Neural progenitor cell (in vitro differentiated cells): ENCODE measurements at regions not wholly inside any gene's neighbourhood (a gene's known extent, or its start where the extent isn't known, plus 50 kb on each side); places are given as distances from the start of the nearest gene placed in this dataset.

ENCODE experiments used
- DNase-seq: peaks from one replicate; pipeline ENCODE4 v3.0.0-alpha.2; 2016; ENCODE audit warnings: low spot score
- H2AFZ ChIP-seq: fragments of 200-600 bp; sonication (generic); replicated peaks from 2 replicates; pipeline ENCODE4 v1.6.1; 2016; ENCODE audit warnings: antibody characterized with exemption
- H3F3A ChIP-seq: fragments of 200-600 bp; sonication (generic); 2 replicates; pipeline ENCODE4 v1.6.1; 2016; ENCODE audit warnings: antibody characterized with exemption, low read depth
- H3K27ac ChIP-seq: fragments of 200-600 bp; sonication (generic); 2 replicates; pipeline ENCODE4 v1.5.1; 2016; ENCODE audit warnings: mild to moderate bottlenecking
- H3K27me3 ChIP-seq: fragments of 200-600 bp; sonication (generic); 2 replicates; pipeline ENCODE4 v1.6.1; 2016; ENCODE audit warnings: mild to moderate bottlenecking, moderate library complexity
- H3K36me3 ChIP-seq: fragments of 200-600 bp; sonication (generic); 2 replicates; pipeline ENCODE4 v1.5.1; 2016
- H3K4me1 ChIP-seq: fragments of 200-600 bp; sonication (generic); 2 replicates; pipeline ENCODE4 v1.6.1; 2016; ENCODE audit warnings: mixed run types
- H3K4me2 ChIP-seq: fragments of 200-600 bp; sonication (generic); 2 replicates; pipeline ENCODE4 v1.6.1; 2016
- H3K4me3 ChIP-seq: fragments of 200-600 bp; sonication (generic); 2 replicates; pipeline ENCODE4 v1.5.1; 2016
- H3K79me2 ChIP-seq: fragments of 200-600 bp; sonication (generic); 2 replicates; pipeline ENCODE4 v1.6.1; 2016; ENCODE audit warnings: low read depth
- H3K9ac ChIP-seq: fragments of 200-600 bp; sonication (generic); 2 replicates; pipeline ENCODE4 v1.6.1; 2016
- H3K9me3 ChIP-seq: fragments of 200-600 bp; sonication (generic); 2 replicates; pipeline ENCODE4 v1.5.1; 2016; ENCODE audit warnings: low read depth
- H4K20me1 ChIP-seq: fragments of 200-600 bp; sonication (generic); 2 replicates; pipeline ENCODE4 v1.6.1; 2016; ENCODE audit warnings: low read depth
- H3K27ac Mint-ChIP-seq: 3 replicates; pipeline ENCODE4 v1.8.0; 2021; ENCODE audit warnings: mixed read lengths
- H3K27me3 Mint-ChIP-seq: 2 replicates; pipeline ENCODE4 v1.8.0; 2022; ENCODE audit warnings: low read depth, mild to moderate bottlenecking, inconsistent platforms, moderate library complexity, mixed read lengths; ENCODE audit not compliant: insufficient read depth
- H3K36me3 Mint-ChIP-seq: 3 replicates; pipeline ENCODE4 v1.8.0; 2021; ENCODE audit warnings: mixed read lengths
- H3K4me1 Mint-ChIP-seq: 3 replicates; pipeline ENCODE4 v1.8.0; 2021; ENCODE audit warnings: mixed read lengths
- H3K4me3 Mint-ChIP-seq: 3 replicates; pipeline ENCODE4 v1.8.0; 2021; ENCODE audit warnings: mild to moderate bottlenecking, moderate library complexity, mixed read lengths
- H3K9me3 Mint-ChIP-seq: 3 replicates; pipeline ENCODE4 v1.8.0; 2020; ENCODE audit warnings: mixed read lengths
- CTCF ChIP-seq: fragments of 200-600 bp; sonication (generic); IDR thresholded peaks from 2 replicates; pipeline ENCODE4 v1.5.1; 2017; ENCODE audit warnings: antibody characterized with exemption, mild to moderate bottlenecking
- EZH2 ChIP-seq: fragments of 200-600 bp; sonication (generic); IDR thresholded peaks from 2 replicates; pipeline ENCODE4 v1.6.1; 2017; ENCODE audit warnings: antibody characterized with exemption, mild to moderate bottlenecking, moderate library complexity
- EZH2phosphoT487 ChIP-seq: fragments of 200-600 bp; sonication (generic); IDR thresholded peaks from 2 replicates; pipeline ENCODE4 v1.6.1; 2017; ENCODE audit warnings: antibody characterized with exemption

- Histone ChIP-seq H3K4me1 (no peaks in the 10 kb centered on the region), H3K9ac (no peak overlapping the region), H3F3A (no peaks in the 10 kb centered on the region), H4K20me1 (no peaks in the 10 kb centered on the region), H3K36me3 (no peaks in the 10 kb centered on the region), H2AFZ (no peak overlapping the region), H3K4me2 (no peak overlapping the region), H3K27me3 (no peaks in the 10 kb centered on the region), H3K27ac (no peak overlapping the region), H3K79me2 (no peaks in the 10 kb centered on the region), H3K4me3 (no peak overlapping the region), H3K9me3 (no peaks in the 10 kb centered on the region)
- Mint-ChIP-seq H3K27me3 (no peaks in the 10 kb centered on the region), H3K4me1 (peaks cover 3% of the 10 kb centered on the region), H3K4me3 (no peak overlapping the region), H3K36me3 (no peaks in the 10 kb centered on the region), H3K27ac (no peak overlapping the region), H3K9me3 (no peaks in the 10 kb centered on the region)
- DNase-seq: no peak
- no peak for TF ChIP-seq CTCF
- no peak for TF ChIP-seq EZH2
- TF ChIP-seq EZH2phosphoT487: no peak
Measured at GRCh38 chr18:2035056-2035455, 536.2 kb downstream of the METTL4 start.

DNA sequence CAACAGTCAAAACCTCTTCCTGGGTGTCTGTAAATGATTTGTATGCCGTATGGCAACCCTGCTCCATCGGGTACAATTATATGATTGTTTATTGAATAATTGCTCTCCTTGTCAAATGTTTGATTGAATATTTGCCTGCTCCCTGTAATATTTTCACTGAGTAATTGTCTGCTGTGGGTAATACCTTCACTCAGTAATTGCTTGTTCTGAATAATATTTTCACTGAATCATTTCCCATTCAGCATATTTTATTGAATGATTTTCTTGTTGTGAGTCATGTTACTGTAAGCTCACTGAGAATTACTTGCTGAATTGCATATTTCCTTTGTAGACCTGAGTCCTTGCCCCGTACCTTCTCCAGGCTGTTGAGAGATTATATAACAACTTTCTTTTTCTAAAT is 535.2 kb downstream of the METTL4 start:
- H3K4me1 ChIP-seq: no peaks in the 10 kb centered on the region
- no peak overlapping the region for H3K27ac ChIP-seq
- no peaks in the 10 kb centered on the region for H3K36me3 ChIP-seq
- no peak overlapping the region for H3K4me2 ChIP-seq
- no peak overlapping the region for H2AFZ ChIP-seq
- H3K9ac ChIP-seq: no peak overlapping the region
- Mint-ChIP-seq H3K36me3 (no peaks in the 10 kb centered on the region), H3K27ac (no peak overlapping the region), H3K4me1 (peaks cover 3% of the 10 kb centered on the region), H3K4me3 (no peak overlapping the region), H3K9me3 (no peaks in the 10 kb centered on the region), H3K27me3 (no peaks in the 10 kb centered on the region)
- H3K79me2 ChIP-seq: no peaks in the 10 kb centered on the region
- H3K27me3 ChIP-seq: no peaks in the 10 kb centered on the region
- no peaks in the 10 kb centered on the region for H3F3A ChIP-seq
- no peaks in the 10 kb centered on the region for H3K9me3 ChIP-seq
- no peaks in the 10 kb centered on the region for H4K20me1 ChIP-seq
- DNase-seq: no peak
- H3K4me3 ChIP-seq: no peak overlapping the region
- no peak for TF ChIP-seq EZH2
- no peak for TF ChIP-seq CTCF
- no peak for TF ChIP-seq EZH2phosphoT487

DNA sequence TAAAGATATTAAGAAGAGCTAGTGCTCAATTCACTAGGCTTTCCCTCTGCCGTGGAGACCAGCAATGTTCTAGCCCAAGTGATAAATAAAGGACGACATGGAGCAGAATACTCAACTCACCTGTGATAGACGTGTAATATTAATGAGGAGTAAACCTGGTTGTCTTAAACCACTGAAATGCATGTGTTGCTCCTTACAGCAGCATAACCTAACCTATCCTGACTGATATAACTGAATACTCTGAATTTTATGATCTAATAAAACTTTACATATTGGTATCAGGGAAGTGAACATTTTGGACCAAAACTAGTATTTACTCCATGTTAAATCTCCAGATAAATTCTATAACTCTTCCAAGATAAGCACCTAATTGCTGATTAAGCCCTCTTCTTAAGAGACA is 531.0 kb downstream of the METTL4 start:
- H3K27me3 Mint-ChIP-seq: no peaks in the 10 kb centered on the region
- Histone ChIP-seq H3K4me3 (no peak overlapping the region), H4K20me1 (no peaks in the 10 kb centered on the region), H3F3A (no peaks in the 10 kb centered on the region), H3K4me2 (no peak overlapping the region), H3K79me2 (no peaks in the 10 kb centered on the region), H3K27me3 (no peaks in the 10 kb centered on the region), H2AFZ (no peak overlapping the region), H3K27ac (no peak overlapping the region), H3K4me1 (no peaks in the 10 kb centered on the region), H3K9me3 (no peaks in the 10 kb centered on the region), H3K36me3 (no peaks in the 10 kb centered on the region), H3K9ac (no peak overlapping the region)
- H3K4me3 Mint-ChIP-seq: no peak overlapping the region
- TF ChIP-seq CTCF: no peak
- no peak for TF ChIP-seq EZH2phosphoT487
- no peaks in the 10 kb centered on the region for H3K36me3 Mint-ChIP-seq
- DNase-seq: no peak
- no peak overlapping the region for H3K27ac Mint-ChIP-seq
- H3K4me1 Mint-ChIP-seq: no peaks in the 10 kb centered on the region
- H3K9me3 Mint-ChIP-seq: no peaks in the 10 kb centered on the region

DNA sequence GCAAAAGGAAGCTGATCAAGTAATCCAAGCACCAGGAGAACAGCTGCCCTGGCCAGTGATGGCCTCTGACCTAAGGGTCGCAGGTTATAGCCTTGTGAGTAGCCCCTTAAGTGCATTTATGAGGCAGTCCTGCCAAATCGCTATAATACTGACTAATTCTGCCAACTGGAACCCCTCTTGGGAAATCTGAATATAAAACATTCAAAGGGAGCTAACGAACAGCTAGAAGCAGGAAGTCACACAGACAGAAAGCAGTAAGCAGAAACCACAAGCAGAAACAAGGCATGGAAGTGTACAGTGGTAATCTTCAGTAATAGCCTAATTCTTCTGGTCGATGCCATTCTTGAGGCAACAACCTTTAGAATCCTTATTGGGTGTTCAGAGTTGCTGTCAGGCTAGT is 521.3 kb downstream of the METTL4 start:
- H3K4me1 ChIP-seq: no peaks in the 10 kb centered on the region
- no peaks in the 10 kb centered on the region for H3K4me1 Mint-ChIP-seq
- peaks cover 4% of the 10 kb centered on the region for H3K27me3 Mint-ChIP-seq
- no peak overlapping the region for H3K4me2 ChIP-seq
- H3F3A ChIP-seq: no peaks in the 10 kb centered on the region
- H4K20me1 ChIP-seq: no peaks in the 10 kb centered on the region
- no peaks in the 10 kb centered on the region for H3K9me3 ChIP-seq
- no peak overlapping the region for H2AFZ ChIP-seq
- no peaks in the 10 kb centered on the region for H3K79me2 ChIP-seq
- H3K27ac ChIP-seq: no peak overlapping the region
- H3K9me3 Mint-ChIP-seq: no peaks in the 10 kb centered on the region
- H3K9ac ChIP-seq: no peak overlapping the region
- DNase-seq: no peak
- no peaks in the 10 kb centered on the region for H3K36me3 Mint-ChIP-seq
- H3K27me3 ChIP-seq: no peaks in the 10 kb centered on the region
- TF ChIP-seq EZH2phosphoT487 (no peak), CTCF (no peak), EZH2 (no peak)
- H3K4me3 Mint-ChIP-seq: no peak overlapping the region
- H3K27ac Mint-ChIP-seq: no peak overlapping the region
- no peak overlapping the region for H3K4me3 ChIP-seq
- no peaks in the 10 kb centered on the region for H3K36me3 ChIP-seq
